Type B pancreatic cell (in vitro differentiated cells): ENCODE measurements at regions not wholly inside any gene's neighbourhood (a gene's known extent, or its start where the extent isn't known, plus 50 kb on each side); places are given as distances from the start of the nearest gene placed in this dataset.

Source experiments
- DNase-seq: peaks from one replicate; pipeline ENCODE4 v3.0.0; 2021; ENCODE audit warnings: mixed read lengths; ENCODE audit not compliant: unreplicated experiment; ENCODE audit errors: extremely low spot score
- H3K27ac Mint-ChIP-seq: 2 replicates; pipeline ENCODE4 v1.8.0; 2021; ENCODE audit warnings: mild to moderate bottlenecking, mixed read lengths
- H3K27me3 Mint-ChIP-seq: 2 replicates; pipeline ENCODE4 v1.8.0; 2021; ENCODE audit warnings: mixed read lengths
- H3K36me3 Mint-ChIP-seq: 2 replicates; pipeline ENCODE4 v1.8.0; 2021; ENCODE audit warnings: mixed read lengths
- H3K4me1 Mint-ChIP-seq: one replicate; pipeline ENCODE4 v1.8.0; 2021; ENCODE audit warnings: mixed read lengths; ENCODE audit not compliant: unreplicated experiment
- H3K4me3 Mint-ChIP-seq: 2 replicates; pipeline ENCODE4 v1.8.0; 2021; ENCODE audit warnings: mild to moderate bottlenecking, mixed read lengths
- H3K9me3 Mint-ChIP-seq: 2 replicates; pipeline ENCODE4 v1.8.0; 2021; ENCODE audit warnings: mixed read lengths
- CTCF ChIP-seq: fragments of 200-600 bp; sonication (generic); conservative IDR thresholded peaks from 2 replicates; pipeline ENCODE4 v1.5.0; 2021; ENCODE audit warnings: antibody characterized with exemption, mild to moderate bottlenecking

DNA sequence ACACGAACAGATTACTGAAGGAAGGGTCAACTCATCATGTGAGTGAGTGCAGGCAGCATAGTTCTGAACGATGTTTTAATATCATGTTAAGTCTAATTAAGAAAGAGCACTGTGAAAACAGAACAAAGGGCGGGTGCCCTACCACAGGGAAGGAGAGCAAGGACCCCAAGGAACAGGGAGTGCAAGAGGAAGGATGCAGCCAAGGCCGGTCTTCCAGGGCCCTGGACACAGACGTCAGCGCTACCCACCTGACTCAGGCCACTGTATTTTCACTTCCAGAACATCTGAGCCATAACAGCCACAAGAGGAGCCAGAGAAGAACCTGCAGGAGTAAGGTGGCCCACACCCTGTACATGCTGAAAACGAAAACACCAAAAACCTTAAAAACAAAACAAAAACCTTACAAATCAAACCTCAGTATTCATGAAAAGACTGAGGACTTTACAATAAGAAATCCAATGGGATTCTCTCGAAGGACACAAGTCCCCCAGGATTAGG, 506.1 kb upstream of the AKR1E2 start:
- H3K4me1 Mint-ChIP-seq = peaks cover 5% of the 10 kb centered on the region
- peaks cover 4% of the 10 kb centered on the region for H3K9me3 Mint-ChIP-seq
- no peak for TF ChIP-seq CTCF
- H3K27me3 Mint-ChIP-seq = no peaks in the 10 kb centered on the region
- no peaks in the 10 kb centered on the region for H3K36me3 Mint-ChIP-seq
- no peak overlapping the region for H3K4me3 Mint-ChIP-seq
- DNase-seq = no peak
- no peak overlapping the region for H3K27ac Mint-ChIP-seq

DNA sequence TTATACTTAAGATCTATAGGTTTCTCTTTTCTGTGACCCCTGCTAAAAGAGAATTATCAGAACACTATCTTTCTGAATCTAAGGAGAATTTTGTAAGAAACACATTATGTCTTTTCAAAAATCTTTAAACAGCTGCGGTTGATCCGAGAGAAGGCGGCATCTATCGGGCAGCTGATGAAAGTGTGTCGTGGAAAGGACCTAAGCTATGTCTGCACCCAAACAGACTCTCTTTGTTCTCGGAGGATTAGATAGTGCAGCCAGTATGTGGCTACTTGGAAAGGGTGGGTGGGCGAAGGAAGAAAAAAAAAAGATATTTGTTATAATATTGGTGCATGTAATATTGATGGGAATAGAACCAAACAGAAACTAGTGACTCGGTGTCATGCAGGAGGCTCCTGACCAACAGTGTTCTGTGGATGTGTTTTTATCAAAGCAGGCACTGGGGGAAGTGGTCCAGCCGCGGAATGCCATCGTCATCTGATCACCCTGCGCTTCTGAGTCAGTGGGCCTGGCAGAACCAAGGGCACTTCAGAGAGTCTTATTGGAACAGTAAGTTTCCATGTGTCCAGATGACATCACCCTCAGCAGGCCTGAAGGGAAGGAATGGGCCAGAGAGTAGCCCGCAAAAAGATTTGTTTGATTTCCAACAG, 509.7 kb upstream of the AKR1E2 start:
- DNase-seq = no peak
- Mint-ChIP-seq H3K9me3 (peaks cover 4% of the 10 kb centered on the region), H3K27me3 (no peaks in the 10 kb centered on the region), H3K4me1 (peaks cover 5% of the 10 kb centered on the region), H3K27ac (no peak overlapping the region), H3K4me3 (no peak overlapping the region), H3K36me3 (no peaks in the 10 kb centered on the region)
- TF ChIP-seq CTCF = no peak

- no peak for TF ChIP-seq CTCF
- no peaks in the 10 kb centered on the region for H3K27me3 Mint-ChIP-seq
- H3K9me3 Mint-ChIP-seq = peaks cover 4% of the 10 kb centered on the region
- no peak overlapping the region for H3K27ac Mint-ChIP-seq
- peaks cover 5% of the 10 kb centered on the region for H3K4me1 Mint-ChIP-seq
- DNase-seq = no peak
- H3K36me3 Mint-ChIP-seq = no peaks in the 10 kb centered on the region
- no peak overlapping the region for H3K4me3 Mint-ChIP-seq
Measured at GRCh38 chr10:4315551-4315950, 510.5 kb upstream of the AKR1E2 start.

DNA sequence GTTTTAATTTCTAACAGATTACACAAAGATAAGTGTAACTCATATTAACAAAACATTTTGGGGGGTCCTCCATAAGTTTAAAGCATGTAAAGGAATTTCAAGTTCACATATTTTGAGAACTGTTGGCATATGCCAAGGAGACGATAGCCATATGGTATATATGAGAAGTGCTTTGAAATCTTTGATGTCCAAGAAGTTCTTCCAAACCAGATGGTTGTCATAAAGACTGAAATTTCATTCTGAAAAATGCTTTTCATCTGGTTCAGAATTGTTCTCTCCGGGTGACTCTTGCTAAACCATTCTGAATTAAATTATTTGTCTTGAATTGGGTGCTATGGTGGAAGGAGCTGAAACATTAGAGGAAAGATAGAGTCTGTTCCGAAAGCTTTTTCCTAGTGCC, 513.0 kb upstream of the AKR1E2 start:
- Mint-ChIP-seq H3K27me3 (no peaks in the 10 kb centered on the region), H3K36me3 (no peaks in the 10 kb centered on the region), H3K27ac (no peak overlapping the region), H3K4me1 (peaks cover 5% of the 10 kb centered on the region), H3K4me3 (no peak overlapping the region), H3K9me3 (peaks cover 5% of the 10 kb centered on the region)
- DNase-seq = no peak
- TF ChIP-seq CTCF = no peak

- H3K27ac Mint-ChIP-seq = no peak overlapping the region
- peaks cover 5% of the 10 kb centered on the region for H3K9me3 Mint-ChIP-seq
- no peaks in the 10 kb centered on the region for H3K27me3 Mint-ChIP-seq
- H3K4me3 Mint-ChIP-seq = no peak overlapping the region
- no peak for DNase-seq
- no peaks in the 10 kb centered on the region for H3K36me3 Mint-ChIP-seq
- H3K4me1 Mint-ChIP-seq = peaks cover 5% of the 10 kb centered on the region
- TF ChIP-seq CTCF = no peak
Measured at GRCh38 chr10:4312051-4312835, 513.8 kb upstream of the AKR1E2 start.
